GM12878 (cell line): ENCODE measurements at regions not wholly inside any gene's neighbourhood (a gene's known extent, or its start where the extent isn't known, plus 50 kb on each side); places are given as distances from the start of the nearest gene placed in this dataset.

Experiments used
- ATAC-seq: fragments of 200-7000 bp; cut with Tn5 transposase; 3 replicates; pipeline ENCODE4 v1.9.1; 2020; ENCODE audit warnings: mild to moderate bottlenecking, moderate library complexity
- BruUV-seq: library from RNA; stranded (reverse); fragments of 400-500 nt; replicated peaks from 2 replicates; lab custom pipeline; 2021; lab: Mats Ljungman, UMichigan
- CTCF ChIA-PET: fragments of 300-600 bp; sonication (Branson Sonifier 250); formaldehyde crosslinking; extraction: SDS; loops from one replicate; lab custom pipeline; 2021; ENCODE audit warnings: inconsistent platforms; lab: Yijun Ruan, JAX
- POLR2A ChIA-PET: fragments of 350-600 bp; formaldehyde crosslinking; extraction: SDS; loops from one replicate; lab custom pipeline; 2021; ENCODE audit warnings: inconsistent platforms; lab: Charles Lee
- RAD21 ChIA-PET: fragments of 300-600 bp; sonication (Branson Sonifier 250); formaldehyde crosslinking; loops from one replicate; lab custom pipeline; 2023; ENCODE audit warnings: antibody characterized with exemption; ENCODE audit not compliant: unreplicated experiment; lab: Charles Lee
- SMC1A ChIA-PET: fragments of 300-600 bp; sonication (Branson Sonifier 250); formaldehyde crosslinking; loops from one replicate; lab custom pipeline; 2023; ENCODE audit not compliant: unreplicated experiment, uncharacterized antibody; lab: Charles Lee
- DNase-seq: peaks from one replicate; pipeline ENCODE4 v3.0.0-alpha.2; 2011; ENCODE audit warnings: low read depth, low spot score
- FAIRE-seq: peaks from 3 replicates; lab custom pipeline; 2011; peaks lifted over from hg19 to GRCh38; lab: Jason Lieb, UNC
- H2AFZ ChIP-seq: 2 replicates; pipeline ENCODE4 v1.6.0; 2011; ENCODE audit warnings: low read depth, low read length, control low read depth; ENCODE audit not compliant: control insufficient read depth
- H3K27ac ChIP-seq: 2 replicates; pipeline ENCODE4 v1.5.1; 2011; ENCODE audit warnings: control low read depth; ENCODE audit not compliant: control insufficient read depth, insufficient read depth
- H3K27me3 ChIP-seq, 2 experiments: replicated peaks in 1 of 2; 2 replicates each; pipeline versions ENCODE4 v1.6.0 to v1.6.1; 2011; ENCODE audit warnings: low read length in 1 of 2; ENCODE audit not compliant: control insufficient read depth in 2 of 2, insufficient read depth in 2 of 2
- H3K36me3 ChIP-seq, 2 experiments: 2 replicates each; pipeline ENCODE4 v1.5.1; 2011; ENCODE audit warnings: low read length in 1 of 2; ENCODE audit not compliant: control insufficient read depth in 2 of 2, insufficient read depth in 2 of 2
- H3K4me1 ChIP-seq: 2 replicates; pipeline ENCODE4 v1.6.1; 2011; ENCODE audit warnings: mild to moderate bottlenecking, low read length, moderate library complexity, mixed read lengths; ENCODE audit not compliant: control insufficient read depth, insufficient read depth
- H3K4me2 ChIP-seq: 2 replicates; pipeline ENCODE4 v1.6.0; 2011; ENCODE audit warnings: control low read depth; ENCODE audit not compliant: control insufficient read depth, insufficient read depth
- H3K4me3 ChIP-seq: fragments of 200-600 bp; sonication (generic); 2 replicates; pipeline ENCODE4 v1.5.1; 2016
- H3K79me2 ChIP-seq: 2 replicates; pipeline ENCODE4 v1.6.0; 2011; ENCODE audit warnings: low read length; ENCODE audit not compliant: control insufficient read depth, insufficient read depth
- H3K9ac ChIP-seq: 2 replicates; pipeline ENCODE4 v1.8.0; 2011; ENCODE audit warnings: low read length, control low read depth, mixed read lengths; ENCODE audit not compliant: control insufficient read depth, insufficient read depth
- H3K9me3 ChIP-seq: replicated peaks from 3 replicates; pipeline ENCODE4 v1.5.1; 2011; ENCODE audit warnings: mild to moderate bottlenecking, low read length; ENCODE audit not compliant: control insufficient read depth, insufficient read depth
- H4K20me1 ChIP-seq: 2 replicates; pipeline ENCODE4 v1.6.0; 2011; ENCODE audit not compliant: control insufficient read depth, insufficient read depth
- CBFB ChIP-seq: IDR thresholded peaks from 2 replicates; pipeline ENCODE4 v1.6.1; 2016; ENCODE audit warnings: antibody characterized with exemption, low read depth
- CHD4 ChIP-seq: fragments of 200-600 bp; sonication (generic); IDR thresholded peaks from 2 replicates; pipeline ENCODE4 v1.6.1; 2016; ENCODE audit warnings: mild to moderate bottlenecking
- HSF1 ChIP-seq: fragments of 150-350 bp; IDR thresholded peaks from 2 replicates; pipeline ENCODE4 v1.6.1; 2014; ENCODE audit warnings: mild to moderate bottlenecking, low read depth, low read length
- NRF1 ChIP-seq: conservative IDR thresholded peaks from 2 replicates; pipeline ENCODE4 v1.6.1; 2011; ENCODE audit warnings: mild to moderate bottlenecking, low read depth, low read length, improper control_type of control experiment
- POU2F2 ChIP-seq: IDR thresholded peaks from 3 replicates; pipeline ENCODE4 v1.6.1; 2011; ENCODE audit warnings: low read depth, mild to moderate bottlenecking, low read length, borderline replicate concordance
- STAT1 ChIP-seq: fragments of 450-650 bp; conservative IDR thresholded peaks from 2 replicates; pipeline ENCODE4 v1.6.1; 2014; ENCODE audit warnings: antibody characterized with exemption, mild to moderate bottlenecking
- TCF12 ChIP-seq: IDR thresholded peaks from 2 replicates; pipeline ENCODE4 v1.6.1; 2011; ENCODE audit warnings: low read depth, mild to moderate bottlenecking, low read length
- ZBTB40 ChIP-seq: fragments of 450-650 bp; IDR thresholded peaks from 2 replicates; pipeline ENCODE4 v1.6.1; 2016; ENCODE audit warnings: mild to moderate bottlenecking, moderate library complexity, borderline replicate concordance
- WGBS: methylation state at CpG from one replicate; pipeline ENCODE4 v1.1.6; 2016; ENCODE audit warnings: low lambda C conversion rate; ENCODE audit not compliant: insufficient replicate concordance, insufficient coverage; ENCODE audit errors: missing lambda C conversion rate; 5-methylcytosine and 5-hydroxymethylcytosine counted together
- in situ Hi-C: fragments of 300-500 bp; cut with MboI; formaldehyde crosslinking; loops from 9 replicates; pipeline ENCODE4 v1.14.3; 2018; ENCODE audit warnings: mixed read lengths
- intact Hi-C: fragments of 100-400 bp; cut with micrococcal nuclease; formaldehyde crosslinking; loops from one replicate; pipeline ENCODE4 v1.14.2; 2022; ENCODE audit not compliant: unreplicated experiment

GRCh38 chr2:107187870-107188269 lies 301.9 kb upstream of the ST6GAL2 start (continued):
- TF ChIP-seq NRF1: no peak
- TF ChIP-seq, all 136 proteins: peak for 0

GRCh38 chr2:107195631-107196030 lies 309.7 kb upstream of the ST6GAL2 start:
- DNase-seq (no peak), ATAC-seq (no peak), FAIRE-seq (no peak)
- 0% methylated on average over 3 of the region's 3 CpGs for WGBS
- ChIA-PET CTCF (interaction anchor here (0.7 kb wide), 1 partner anchor 10 kb away, joined by 3 read pairs; no protein-coding TSS in a partner anchor), SMC1A (interaction anchor here (1.2 kb wide), 1 partner anchor 16 kb away, joined by 3 read pairs; no protein-coding TSS in a partner anchor), RAD21 (no interaction called here), POLR2A (no interaction called here)
- Histone ChIP-seq H3K9me3 (no peaks in the 10 kb centered on the region), H3K79me2 (no peaks in the 10 kb centered on the region), H3K9ac (no peak overlapping the region), H3K4me2 (no peak overlapping the region), H3K4me3 (no peak overlapping the region), H3K27me3 (no peaks in the 10 kb centered on the region), H3K4me1 (no peaks in the 10 kb centered on the region), H4K20me1 (no peaks in the 10 kb centered on the region), H2AFZ (no peak overlapping the region), H3K36me3 (no peaks in the 10 kb centered on the region), H3K27ac (no peak overlapping the region)
- no peak for TF ChIP-seq CHD4
- no peak for TF ChIP-seq POU2F2
- TF ChIP-seq TCF12: no peak
- in situ Hi-C loops (no loop called here), intact Hi-C loops (no loop called here)
- no TSS peak for BruUV-seq

- Histone ChIP-seq H4K20me1 (no peaks in the 10 kb centered on the region), H2AFZ (no peak overlapping the region), H3K9ac (no peak overlapping the region), H3K27me3 (no peaks in the 10 kb centered on the region), H3K36me3 (no peaks in the 10 kb centered on the region), H3K9me3 (no peaks in the 10 kb centered on the region), H3K4me2 (no peak overlapping the region), H3K4me3 (no peak overlapping the region), H3K79me2 (no peaks in the 10 kb centered on the region), H3K4me1 (no peaks in the 10 kb centered on the region), H3K27ac (no peak overlapping the region)
- no peak for ATAC-seq
- ChIA-PET POLR2A (no interaction called here), RAD21 (no interaction called here), CTCF (interaction anchor here (1.1 kb wide), 1 partner anchor 18 kb away, joined by 3 read pairs; no protein-coding TSS in a partner anchor), SMC1A (interaction anchor here (1.1 kb wide), 1 partner anchor 9 kb away, joined by 3 read pairs; no protein-coding TSS in a partner anchor)
- WGBS: 23% methylated on average over 5 of the region's 5 CpGs
- DNase-seq: no peak
- FAIRE-seq: no peak
- BruUV-seq: no TSS peak
- intact Hi-C loops (no loop called here), in situ Hi-C loops (no loop called here)
- no peak for TF ChIP-seq HSF1
- no peak for TF ChIP-seq ZBTB40
- no peak for TF ChIP-seq STAT1
- no peak for TF ChIP-seq CBFB
Observed at GRCh38 chr2:107197594-107198294, 311.8 kb upstream of the ST6GAL2 start.
